Cardiac muscle cell (in vitro differentiated cells and primary cell): ENCODE measurements at regions not wholly inside any gene's neighbourhood (a gene's known extent, or its start where the extent isn't known, plus 50 kb on each side); places are given as distances from the start of the nearest gene placed in this dataset.
A peak's percentile ranks its signal among the peaks of the same experiment; 100 is the strongest.

Source experiments
- DNase-seq, 2 donors: peaks; one replicate each; pipeline versions ENCODE4 v3.0.0 to v3.0.0-alpha.2; 2010 to 2017; ENCODE audit warnings: low read depth in 1 of 2, low spot score in 1 of 2
- H3K27ac ChIP-seq: fragments of 200-600 bp; sonication (generic); 2 replicates; pipeline ENCODE4 v1.5.1; 2016
- H3K27me3 ChIP-seq: fragments of 200-600 bp; sonication (generic); 2 replicates; pipeline ENCODE4 v1.6.0; 2016; ENCODE audit warnings: control low read depth
- H3K36me3 ChIP-seq: fragments of 200-600 bp; sonication (generic); 2 replicates; pipeline ENCODE4 v1.5.1; 2016; ENCODE audit warnings: control low read depth
- H3K4me1 ChIP-seq: fragments of 200-600 bp; sonication (generic); 2 replicates; pipeline ENCODE4 v1.8.1; 2017; ENCODE audit warnings: low read depth, mild to moderate bottlenecking, mixed run types
- H3K4me3 ChIP-seq: fragments of 200-600 bp; sonication (generic); 2 replicates; pipeline ENCODE4 v1.5.1; 2016; ENCODE audit warnings: mild to moderate bottlenecking
- H3K9me3 ChIP-seq: fragments of 200-600 bp; sonication (generic); 2 replicates; pipeline ENCODE4 v1.5.1; 2017; ENCODE audit warnings: low read depth, mild to moderate bottlenecking, control low read depth
- TF ChIP-seq, protein P1 (sequence below): IDR thresholded peaks from 2 replicates; pipeline ENCODE4 v1.5.1; 2012; ENCODE audit warnings: low read depth, mild to moderate bottlenecking, low read length

DNA sequence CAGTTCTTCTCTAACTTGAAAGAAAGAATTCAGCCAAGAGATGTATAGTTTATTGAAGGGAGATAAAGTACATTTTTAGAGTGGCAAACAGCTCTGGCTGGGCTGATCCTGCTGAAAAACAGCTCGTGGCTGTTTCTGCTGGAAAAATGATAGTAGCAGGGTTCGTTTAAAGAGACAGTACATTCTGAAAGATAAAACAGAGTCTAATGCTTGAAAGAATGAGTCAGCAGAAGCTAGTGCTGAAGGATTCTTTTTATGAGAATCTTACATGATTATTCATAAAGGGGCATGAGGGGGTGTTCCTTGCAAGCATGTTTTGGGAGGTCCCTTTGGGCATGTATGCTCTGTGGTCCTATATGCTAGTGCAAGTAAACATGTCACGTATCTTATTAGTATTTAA, 790.0 kb downstream of the PCDH18 start:
- Histone ChIP-seq H3K27ac (no peak overlapping the region), H3K36me3 (no peaks in the 10 kb centered on the region), H3K9me3 (no peaks in the 10 kb centered on the region), H3K4me1 (no peaks in the 10 kb centered on the region), H3K4me3 (no peak overlapping the region), H3K27me3 (no peaks in the 10 kb centered on the region)
- TF ChIP-seq, protein P1, sequence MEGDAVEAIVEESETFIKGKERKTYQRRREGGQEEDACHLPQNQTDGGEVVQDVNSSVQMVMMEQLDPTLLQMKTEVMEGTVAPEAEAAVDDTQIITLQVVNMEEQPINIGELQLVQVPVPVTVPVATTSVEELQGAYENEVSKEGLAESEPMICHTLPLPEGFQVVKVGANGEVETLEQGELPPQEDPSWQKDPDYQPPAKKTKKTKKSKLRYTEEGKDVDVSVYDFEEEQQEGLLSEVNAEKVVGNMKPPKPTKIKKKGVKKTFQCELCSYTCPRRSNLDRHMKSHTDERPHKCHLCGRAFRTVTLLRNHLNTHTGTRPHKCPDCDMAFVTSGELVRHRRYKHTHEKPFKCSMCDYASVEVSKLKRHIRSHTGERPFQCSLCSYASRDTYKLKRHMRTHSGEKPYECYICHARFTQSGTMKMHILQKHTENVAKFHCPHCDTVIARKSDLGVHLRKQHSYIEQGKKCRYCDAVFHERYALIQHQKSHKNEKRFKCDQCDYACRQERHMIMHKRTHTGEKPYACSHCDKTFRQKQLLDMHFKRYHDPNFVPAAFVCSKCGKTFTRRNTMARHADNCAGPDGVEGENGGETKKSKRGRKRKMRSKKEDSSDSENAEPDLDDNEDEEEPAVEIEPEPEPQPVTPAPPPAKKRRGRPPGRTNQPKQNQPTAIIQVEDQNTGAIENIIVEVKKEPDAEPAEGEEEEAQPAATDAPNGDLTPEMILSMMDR = no peak
- DNase-seq = peak in 1 of 2 donors; percentile 55

DNA sequence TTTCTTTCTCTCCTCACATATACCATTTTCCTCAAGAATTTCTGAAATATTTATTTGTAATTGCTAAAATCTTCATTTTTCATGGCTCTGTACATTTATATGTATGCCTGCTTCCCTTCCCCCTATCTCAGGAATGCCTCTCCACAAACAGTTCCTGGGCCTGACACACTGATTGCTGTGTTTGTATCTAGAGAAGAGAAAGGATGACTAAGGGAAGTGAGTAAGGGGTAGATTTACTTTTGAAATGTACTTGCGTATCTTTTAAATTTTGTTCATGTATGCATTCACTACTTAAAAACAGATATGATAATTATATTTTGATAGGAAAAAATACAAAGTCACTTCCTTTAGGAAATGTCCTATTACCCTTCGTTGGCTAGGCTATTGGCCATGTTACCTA, 790.8 kb downstream of the PCDH18 start:
- DNase-seq = peak in 1 of 2 donors; percentile 60
- Histone ChIP-seq H3K27ac (no peak overlapping the region), H3K4me3 (no peak overlapping the region), H3K4me1 (no peaks in the 10 kb centered on the region), H3K36me3 (no peaks in the 10 kb centered on the region), H3K9me3 (no peaks in the 10 kb centered on the region), H3K27me3 (no peaks in the 10 kb centered on the region)
- TF ChIP-seq, protein P1 = no peak

DNA sequence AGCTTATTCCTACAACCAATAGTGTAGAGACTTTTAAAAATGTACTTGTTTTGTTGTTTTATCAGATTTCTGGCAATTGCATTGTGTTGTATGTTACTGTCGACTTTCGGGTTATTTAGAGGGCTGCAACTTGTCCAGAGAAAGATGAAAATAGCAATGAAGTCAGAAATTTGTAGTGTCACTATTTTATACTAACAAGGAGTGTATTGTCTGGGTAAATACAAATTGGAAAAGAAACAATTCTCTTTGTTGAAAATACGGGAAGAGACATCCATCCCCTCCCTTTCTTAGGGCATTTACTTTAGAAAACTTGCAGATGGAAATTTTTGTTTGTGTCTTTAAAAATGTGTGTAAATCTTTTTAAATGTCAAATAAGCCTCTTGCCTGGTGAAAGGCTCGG, 792.0 kb downstream of the PCDH18 start:
- no peak overlapping the region for H3K4me3 ChIP-seq
- TF ChIP-seq, protein P1 = no peak
- H3K4me1 ChIP-seq = no peaks in the 10 kb centered on the region
- H3K27ac ChIP-seq = no peak overlapping the region
- DNase-seq = no peak
- no peaks in the 10 kb centered on the region for H3K27me3 ChIP-seq
- H3K9me3 ChIP-seq = no peaks in the 10 kb centered on the region
- H3K36me3 ChIP-seq = no peaks in the 10 kb centered on the region

DNA sequence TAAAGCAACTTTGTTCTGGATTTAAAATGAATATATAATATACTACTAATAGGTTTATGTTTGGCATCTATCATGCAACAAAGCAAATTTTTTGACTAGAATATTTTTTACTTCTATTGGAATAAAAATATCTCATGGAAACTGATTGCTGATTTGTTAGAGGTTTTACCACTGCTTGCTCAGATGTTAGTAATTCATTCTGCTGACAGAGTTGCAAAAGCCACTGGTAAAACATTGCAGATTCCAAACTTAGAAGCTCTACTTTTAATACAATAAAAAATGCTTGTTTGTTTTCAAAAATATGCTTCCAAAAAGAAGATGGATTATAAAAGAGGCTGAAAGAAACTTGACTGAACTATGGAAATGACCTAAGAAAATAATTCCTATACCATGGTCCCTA, 795.2 kb downstream of the PCDH18 start:
- peaks cover 6% of the 10 kb centered on the region for H3K4me1 ChIP-seq
- no peaks in the 10 kb centered on the region for H3K27me3 ChIP-seq

DNA sequence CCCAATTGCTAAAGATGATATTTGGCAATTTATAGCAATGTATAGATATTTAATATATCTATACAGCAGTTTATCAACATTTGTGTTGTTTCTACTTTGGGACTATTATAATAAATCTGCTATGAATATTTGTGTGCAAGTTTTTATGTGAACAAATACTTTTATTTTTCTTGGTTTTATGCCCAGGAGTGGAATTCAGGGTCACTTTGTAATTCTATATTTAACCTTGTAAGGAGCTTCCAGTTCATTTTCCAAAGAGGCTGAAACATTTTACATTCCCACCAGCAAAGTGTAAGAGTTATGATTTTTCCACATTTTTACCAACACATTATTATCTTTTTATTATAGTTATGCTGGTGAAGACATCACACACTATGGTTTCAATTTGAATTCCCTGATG, 801.3 kb downstream of the PCDH18 start:
- no peaks in the 10 kb centered on the region for H3K27me3 ChIP-seq
- no peaks in the 10 kb centered on the region for H3K9me3 ChIP-seq
- no peak for DNase-seq
- no peak overlapping the region for H3K27ac ChIP-seq
- no peak overlapping the region for H3K4me3 ChIP-seq
- H3K36me3 ChIP-seq = no peaks in the 10 kb centered on the region
- H3K4me1 ChIP-seq = peaks cover 6% of the 10 kb centered on the region
- TF ChIP-seq, protein P1 = no peak

More for the DNA sequence above, 795.2 kb downstream of the PCDH18 start:
- Histone ChIP-seq H3K27ac (no peak overlapping the region), H3K4me3 (no peak overlapping the region), H3K9me3 (no peaks in the 10 kb centered on the region), H3K36me3 (no peaks in the 10 kb centered on the region)
- DNase-seq = no peak
- TF ChIP-seq, protein P1 = no peak
